Upper lobe of left lung (tissue), 4 donors: ENCODE measurements at regions not wholly inside any gene's neighbourhood (a gene's known extent, or its start where the extent isn't known, plus 50 kb on each side); places are given as distances from the start of the nearest gene placed in this dataset.

Experiments used
- CTCF ChIP-seq, 6 experiments: fragments of 450-650 bp in 4 of 6; fragments of 200-600 bp in 2 of 6; sonication (generic) in 2 of 6; IDR thresholded peaks; one replicate each; pipeline ENCODE4 v1.5.1; 2016 to 2019; ENCODE audit warnings: antibody characterized with exemption in 6 of 6
- POLR2A ChIP-seq, 4 donors: fragments of 450-650 bp; IDR thresholded peaks; one replicate each; pipeline ENCODE4 v1.5.1; 2016 to 2017; ENCODE audit warnings: antibody characterized with exemption in 4 of 4, mild to moderate bottlenecking in 2 of 4

GRCh38 chr5:43973908-43974307 lies 370.9 kb downstream of the NNT start:
- TF ChIP-seq CTCF (IDR thresholded peaks at IDR 0.05): no peak
- no peak for TF ChIP-seq POLR2A (IDR thresholded peaks at IDR 0.05)
